ENCODE measurements at regions not wholly inside any gene's neighbourhood (a gene's known extent, or its start where the extent isn't known, plus 50 kb on each side); places are given as distances from the start of the nearest gene placed in this dataset.

GRCh38 chr6:165013701-165014100 is 295.7 kb downstream of the C6orf118 start:
- no peak overlapping the region for H2AFZ ChIP-seq (ENCODE audit: low read depth, low read length, poor library complexity, severe bottlenecking)
- TF ChIP-seq SRF (IDR thresholded peaks at IDR 0.05; ENCODE audit: low read depth) (no peak), REST (IDR thresholded peaks at IDR 0.05; ENCODE audit: low read depth) (no peak), ATF3 (IDR thresholded peaks at IDR 0.05) (no peak), ZFX (IDR thresholded peaks at IDR 0.05) (no peak), POLR2AphosphoS5 (IDR thresholded peaks at IDR 0.05; ENCODE audit: low read depth, low read length) (no peak), POLR2A (IDR thresholded peaks at IDR 0.05; ENCODE audit: borderline replicate concordance, extremely low read depth, insufficient read depth, insufficient read length) (no peak), ELF1 (IDR thresholded peaks at IDR 0.05; ENCODE audit: borderline replicate concordance, low read depth) (no peak), EGR1 (IDR thresholded peaks at IDR 0.05; ENCODE audit: low read depth) (no peak), ZNF274 (IDR thresholded peaks at IDR 0.05; ENCODE audit: low read depth, low read length) (no peak), FOSL1 (IDR thresholded peaks at IDR 0.05; ENCODE audit: low read depth) (no peak), TCF7L2 (IDR thresholded peaks at IDR 0.05; ENCODE audit: borderline replicate concordance, extremely low read depth, insufficient read depth, insufficient read length) (no peak), EZH2 (IDR thresholded peaks at IDR 0.05) (no peak), ZBTB33 (IDR thresholded peaks at IDR 0.05; ENCODE audit: extremely low read depth, insufficient replicate concordance, low read length) (no peak)
- BruUV-seq (replicated peaks), result no TSS peak
- H3K4me2 ChIP-seq (ENCODE audit: low read length), result no peak overlapping the region
- H3K4me1 ChIP-seq (ENCODE audit: control insufficient read depth in 1 of 2, insufficient read depth in 2 of 2, low read length in 2 of 2), result no peaks in the 10 kb centered on the region; a peak in 1 of 4 replicates
- no peak overlapping the region for H3K4me3 ChIP-seq (replicated peaks in 1 of 2; ENCODE audit: low read depth in 1 of 2, low read length in 2 of 2)
- ChIA-PET RAD21 (ENCODE audit: low non-redundant PET in 1 of 2, low total read pairs in 2 of 2, uncharacterized antibody in 2 of 2, unreplicated experiment in 2 of 2) (no interaction called here), POLR2A (no interaction called here), CTCF (no interaction called here)
- peaks cover 0 to 6% of the 10 kb centered on the region in 2 experiments; a peak in 1 of 4 replicates for H3K9me3 ChIP-seq (ENCODE audit: control insufficient read depth in 1 of 2, insufficient read depth in 1 of 2, low read depth in 1 of 2, low read length in 2 of 2)
- H3K9ac ChIP-seq (ENCODE audit: low read length), result no peak overlapping the region
- H3K79me2 ChIP-seq (ENCODE audit: insufficient read depth, low read length), result no peaks in the 10 kb centered on the region
- intact Hi-C loops (cut with micrococcal nuclease), result no loop called here
- DNase-seq (ENCODE audit: low read depth, low spot score) (no peak), ATAC-seq (no peak)
- no peak overlapping the region for H3K27ac ChIP-seq (ENCODE audit: low read depth, low read length)
- no peaks in the 10 kb centered on the region for H4K20me1 ChIP-seq (ENCODE audit: insufficient read depth)
- no peaks in the 10 kb centered on the region for H3K27me3 ChIP-seq (ENCODE audit: insufficient read depth, low read length)
- H3K9me2 ChIP-seq (ENCODE audit: insufficient read depth), result no peaks in the 10 kb centered on the region
- H3K36me3 ChIP-seq (ENCODE audit: control insufficient read depth in 1 of 2, insufficient read depth in 2 of 2, low read length in 2 of 2), result no peaks in the 10 kb centered on the region
